OCI-LY3 (cell line): ENCODE measurements at regions not wholly inside any gene's neighbourhood (a gene's known extent, or its start where the extent isn't known, plus 50 kb on each side); places are given as distances from the start of the nearest gene placed in this dataset.

Source experiments
- H2AFZ ChIP-seq: fragments of 200-600, 300-600 bp; shearing (Covaris generic); 2 replicates; pipeline ENCODE4 v1.6.0; 2014; ENCODE audit warnings: antibody characterized with exemption, low read depth, low read length
- H3K27ac ChIP-seq: fragments of 200-600, 300-600 bp; sonication (generic); 2 replicates; pipeline ENCODE4 v1.5.1; 2014; ENCODE audit warnings: mild to moderate bottlenecking, low read length, moderate library complexity, mixed read lengths
- H3K27me3 ChIP-seq: fragments of 200-600, 300-600 bp; sonication (generic); 2 replicates; pipeline ENCODE4 v1.6.1; 2014; ENCODE audit warnings: low read depth, low read length, mixed read lengths
- H3K36me3 ChIP-seq: fragments of 200-600, 300-600 bp; sonication (generic); replicated peaks from 2 replicates; pipeline ENCODE3; 2014; ENCODE audit warnings: low read depth, low read length, mixed read lengths
- H3K4me1 ChIP-seq: fragments of 300-600, 200-600 bp; sonication (generic); 2 replicates; pipeline ENCODE4 v1.6.1; 2014; ENCODE audit warnings: low read length, mixed read lengths
- H3K4me2 ChIP-seq: fragments of 200-600, 300-600 bp; sonication (generic); 2 replicates; pipeline ENCODE4 v1.6.1; 2014; ENCODE audit warnings: low read length, mixed read lengths
- H3K4me3 ChIP-seq: fragments of 300-600, 200-600 bp; sonication (generic); 2 replicates; pipeline ENCODE4 v1.5.1; 2014; ENCODE audit warnings: antibody characterized with exemption, mild to moderate bottlenecking, low read length, moderate library complexity
- H3K79me2 ChIP-seq: fragments of 300-600, 200-600 bp; shearing (Covaris generic); 2 replicates; pipeline ENCODE4 v1.6.1; 2014; ENCODE audit warnings: mild to moderate bottlenecking, low read length, mixed read lengths
- H3K9ac ChIP-seq: fragments of 300-600, 200-600 bp; shearing (Covaris generic); 2 replicates; pipeline ENCODE4 v1.6.0; 2014; ENCODE audit warnings: mild to moderate bottlenecking, low read length, moderate library complexity
- H3K9me3 ChIP-seq: fragments of 200-600, 300-600 bp; shearing (Covaris generic); 2 replicates; pipeline ENCODE4 v1.6.1; 2014; ENCODE audit warnings: low read length, mixed read lengths; ENCODE audit not compliant: insufficient read depth
- H4K20me1 ChIP-seq: fragments of 200-600, 300-600 bp; sonication (generic); 2 replicates; pipeline ENCODE4 v1.6.1; 2016; ENCODE audit warnings: low read length, mixed read lengths; ENCODE audit not compliant: insufficient read depth
- EZH2phosphoT487 ChIP-seq: fragments of 200-600 bp; shearing (Covaris generic); IDR thresholded peaks from 2 replicates; pipeline ENCODE4 v1.6.1; 2018; ENCODE audit warnings: antibody characterized with exemption, mixed run types, low read depth
- TF ChIP-seq, protein P1 (sequence below): fragments of 200-600, 300-600 bp; sonication (generic); IDR thresholded peaks from 2 replicates; pipeline ENCODE4 v1.5.1; 2014; ENCODE audit warnings: antibody characterized with exemption, low read length, low read depth

GRCh38 chr13:80605011-80605410, 264.1 kb upstream of the SPRY2 start:
- H3K4me2 ChIP-seq, result no peak overlapping the region

DNA sequence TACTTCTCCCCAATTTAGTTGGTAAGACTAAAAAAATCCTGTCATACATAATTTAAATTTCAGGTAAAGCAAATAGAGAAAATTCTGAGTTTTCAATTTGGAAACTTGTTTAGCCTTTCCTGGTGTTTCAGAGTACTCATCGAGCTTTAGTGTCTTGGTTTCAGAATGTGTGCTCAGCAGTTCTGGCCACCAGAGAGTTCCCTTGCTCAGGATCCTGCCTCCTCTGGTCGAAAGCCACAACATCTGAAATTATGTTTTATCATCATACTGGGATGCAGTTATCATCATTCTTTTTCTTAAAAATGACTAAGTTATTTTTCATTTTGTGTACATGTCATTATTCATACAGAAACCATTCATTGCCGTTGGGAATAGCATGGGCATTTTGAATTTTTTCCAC, 263.2 kb upstream of the SPRY2 start:
- no peaks in the 10 kb centered on the region for H4K20me1 ChIP-seq
- no peaks in the 10 kb centered on the region for H3K27me3 ChIP-seq
- no peak overlapping the region for H3K4me2 ChIP-seq
- no peaks in the 10 kb centered on the region for H3K79me2 ChIP-seq
- no peak overlapping the region for H3K4me3 ChIP-seq
- H3K4me1 ChIP-seq, result no peaks in the 10 kb centered on the region
- no peak overlapping the region for H3K27ac ChIP-seq
- no peak for TF ChIP-seq EZH2phosphoT487
- TF ChIP-seq, protein P1, sequence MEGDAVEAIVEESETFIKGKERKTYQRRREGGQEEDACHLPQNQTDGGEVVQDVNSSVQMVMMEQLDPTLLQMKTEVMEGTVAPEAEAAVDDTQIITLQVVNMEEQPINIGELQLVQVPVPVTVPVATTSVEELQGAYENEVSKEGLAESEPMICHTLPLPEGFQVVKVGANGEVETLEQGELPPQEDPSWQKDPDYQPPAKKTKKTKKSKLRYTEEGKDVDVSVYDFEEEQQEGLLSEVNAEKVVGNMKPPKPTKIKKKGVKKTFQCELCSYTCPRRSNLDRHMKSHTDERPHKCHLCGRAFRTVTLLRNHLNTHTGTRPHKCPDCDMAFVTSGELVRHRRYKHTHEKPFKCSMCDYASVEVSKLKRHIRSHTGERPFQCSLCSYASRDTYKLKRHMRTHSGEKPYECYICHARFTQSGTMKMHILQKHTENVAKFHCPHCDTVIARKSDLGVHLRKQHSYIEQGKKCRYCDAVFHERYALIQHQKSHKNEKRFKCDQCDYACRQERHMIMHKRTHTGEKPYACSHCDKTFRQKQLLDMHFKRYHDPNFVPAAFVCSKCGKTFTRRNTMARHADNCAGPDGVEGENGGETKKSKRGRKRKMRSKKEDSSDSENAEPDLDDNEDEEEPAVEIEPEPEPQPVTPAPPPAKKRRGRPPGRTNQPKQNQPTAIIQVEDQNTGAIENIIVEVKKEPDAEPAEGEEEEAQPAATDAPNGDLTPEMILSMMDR, result no peak; the same call in 1 of the 2 replicates
- H3K9me3 ChIP-seq, result no peaks in the 10 kb centered on the region
- no peak overlapping the region for H2AFZ ChIP-seq
- no peak overlapping the region for H3K9ac ChIP-seq
- no peaks in the 10 kb centered on the region for H3K36me3 ChIP-seq

More at GRCh38 chr13:80605011-80605410, 264.1 kb upstream of the SPRY2 start:
- Histone ChIP-seq H3K27me3 (no peaks in the 10 kb centered on the region), H3K36me3 (no peaks in the 10 kb centered on the region), H3K4me1 (no peaks in the 10 kb centered on the region), H3K4me3 (no peak overlapping the region), H3K9me3 (no peaks in the 10 kb centered on the region), H2AFZ (no peak overlapping the region), H3K79me2 (no peaks in the 10 kb centered on the region), H3K27ac (no peak overlapping the region), H4K20me1 (no peaks in the 10 kb centered on the region), H3K9ac (no peak overlapping the region)
- TF ChIP-seq, protein P1, result no peak

DNA sequence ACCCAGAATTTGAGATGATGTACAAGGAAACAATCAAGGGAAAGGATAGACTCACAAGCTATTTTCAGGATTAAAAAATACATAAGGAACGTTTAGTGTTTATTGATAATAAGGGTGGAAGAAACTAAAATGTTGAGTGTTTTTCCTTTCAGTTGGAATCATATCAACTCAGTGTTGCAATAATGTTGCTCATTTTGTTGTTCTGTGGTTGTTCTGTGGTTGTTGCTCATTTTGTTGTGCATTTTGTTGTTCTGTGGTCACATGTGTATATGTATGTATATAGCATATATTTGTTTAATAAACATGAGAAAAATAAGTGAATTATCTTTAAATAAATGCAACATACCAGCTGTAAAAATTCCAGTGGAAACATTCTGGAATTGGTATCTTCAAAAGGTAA, 262.4 kb upstream of the SPRY2 start:
- no peaks in the 10 kb centered on the region for H3K27me3 ChIP-seq
- no peak overlapping the region for H3K4me3 ChIP-seq
- H3K36me3 ChIP-seq, result no peaks in the 10 kb centered on the region
- no peak overlapping the region for H3K27ac ChIP-seq
- no peaks in the 10 kb centered on the region for H3K79me2 ChIP-seq
- H2AFZ ChIP-seq, result no peak overlapping the region
- no peaks in the 10 kb centered on the region for H3K9me3 ChIP-seq
- no peaks in the 10 kb centered on the region for H3K4me1 ChIP-seq
- H4K20me1 ChIP-seq, result no peaks in the 10 kb centered on the region
- no peak overlapping the region for H3K4me2 ChIP-seq
- H3K9ac ChIP-seq, result no peak overlapping the region
- no peak for TF ChIP-seq EZH2phosphoT487
- TF ChIP-seq, protein P1, result no peak

- no peaks in the 10 kb centered on the region for H3K27me3 ChIP-seq
- no peaks in the 10 kb centered on the region for H3K79me2 ChIP-seq
- no peak for TF ChIP-seq EZH2phosphoT487
- TF ChIP-seq, protein P1, result no peak
- H3K4me1 ChIP-seq, result no peaks in the 10 kb centered on the region
- H4K20me1 ChIP-seq, result no peaks in the 10 kb centered on the region
- H3K9me3 ChIP-seq, result no peaks in the 10 kb centered on the region
- H3K9ac ChIP-seq, result no peak overlapping the region
- no peaks in the 10 kb centered on the region for H3K36me3 ChIP-seq
- no peak overlapping the region for H3K27ac ChIP-seq
- H3K4me2 ChIP-seq, result no peak overlapping the region
- no peak overlapping the region for H2AFZ ChIP-seq
- no peak overlapping the region for H3K4me3 ChIP-seq
These were observed 258.8 kb upstream of the SPRY2 start for GRCh38 chr13:80599765-80600164.
